HCT116 (cell line): ENCODE measurements at regions not wholly inside any gene's neighbourhood (a gene's known extent, or its start where the extent isn't known, plus 50 kb on each side); places are given as distances from the start of the nearest gene placed in this dataset.

ENCODE experiments used
- ATAC-seq: fragments of 200-7000 bp; cut with Tn5 transposase; 2 replicates; pipeline ENCODE4 v1.9.1; 2020; ENCODE audit warnings: mild to moderate bottlenecking, moderate library complexity
- BruUV-seq: library from RNA; stranded (reverse); fragments of 400-500 nt; replicated peaks from 2 replicates; lab custom pipeline; 2021; lab: Mats Ljungman, UMichigan
- CTCF ChIA-PET: fragments of 300-600 bp; sonication (Branson Sonifier 250); formaldehyde crosslinking; loops from one replicate; lab custom pipeline; 2021; ENCODE audit warnings: antibody characterized with exemption; lab: Charles Lee
- POLR2A ChIA-PET: fragments of 300-600, 350-600 bp; sonication (Branson Sonifier 250); formaldehyde crosslinking; loops from one replicate; lab custom pipeline; 2021; ENCODE audit warnings: antibody characterized with exemption; lab: Charles Lee
- RAD21 ChIA-PET, 2 experiments: fragments of 300-600 bp; sonication (Branson Sonifier 250); formaldehyde crosslinking; loops; one replicate each; lab custom pipeline; 2023; ENCODE audit warnings: low total read pairs in 2 of 2; ENCODE audit not compliant: uncharacterized antibody in 2 of 2, unreplicated experiment in 2 of 2, low non-redundant PET in 1 of 2; lab: Charles Lee
- DNase-seq: peaks from one replicate; pipeline ENCODE4 v3.0.0-alpha.2; 2010; ENCODE audit warnings: low read depth, low spot score
- H2AFZ ChIP-seq: fragments of 200-600 bp; shearing (Covaris generic), sonication (generic); 2 replicates; pipeline ENCODE4 v1.6.1; 2017; ENCODE audit warnings: low read depth, mixed run types, mixed read lengths, antibody characterized with exemption, low read length; ENCODE audit not compliant: poor library complexity, severe bottlenecking
- H3K27ac ChIP-seq: 2 replicates; pipeline ENCODE4 v1.5.1; 2012; ENCODE audit warnings: low read depth, low read length
- H3K27me3 ChIP-seq: fragments of 200-600 bp; sonication (generic); 2 replicates; pipeline ENCODE4 v1.6.1; 2016; ENCODE audit warnings: mixed run types, low read length, mixed read lengths; ENCODE audit not compliant: insufficient read depth
- H3K36me3 ChIP-seq, 2 experiments: fragments of 200-500 bp in 1 of 2; fragments of 200-600 bp in 1 of 2; sonication (Bioruptor generic) in 1 of 2; sonication (generic) in 1 of 2; 2 replicates each; pipeline versions ENCODE4 v1.5.1 to v1.6.1; 2014 to 2016; ENCODE audit warnings: low read length in 2 of 2, inconsistent platforms in 1 of 2, mixed read lengths in 1 of 2, mixed run types in 1 of 2; ENCODE audit not compliant: insufficient read depth in 2 of 2, control insufficient read depth in 1 of 2
- H3K4me1 ChIP-seq, 2 experiments: fragments of 200-600 bp in 1 of 2; sonication (generic) in 1 of 2; 2 replicates each; pipeline versions ENCODE4 v1.5.1 to v1.6.1; 2012 to 2017; ENCODE audit warnings: low read length in 2 of 2, inconsistent platforms in 1 of 2, mild to moderate bottlenecking in 1 of 2, mixed read lengths in 1 of 2, mixed run types in 1 of 2, moderate library complexity in 1 of 2; ENCODE audit not compliant: insufficient read depth in 2 of 2, control insufficient read depth in 1 of 2
- H3K4me2 ChIP-seq: fragments of 200-600 bp; sonication (generic); 2 replicates; pipeline ENCODE4 v1.6.1; 2017; ENCODE audit warnings: mixed run types, low read length, mixed read lengths
- H3K4me3 ChIP-seq, 2 experiments: fragments of 200-600 bp in 1 of 2; sonication (generic) in 1 of 2; replicated peaks in 1 of 2; 2 replicates each; pipeline ENCODE4 v1.5.1; 2011 to 2016; ENCODE audit warnings: low read length in 2 of 2, control low read depth in 1 of 2, low read depth in 1 of 2, mild to moderate bottlenecking in 1 of 2, mixed read lengths in 1 of 2, mixed run types in 1 of 2
- H3K79me2 ChIP-seq: fragments of 200-600 bp; sonication (generic); 2 replicates; pipeline ENCODE4 v1.6.1; 2017; ENCODE audit warnings: mild to moderate bottlenecking, mixed run types, low read length, moderate library complexity, mixed read lengths; ENCODE audit not compliant: insufficient read depth
- H3K9ac ChIP-seq: fragments of 200-600 bp; sonication (generic); 2 replicates; pipeline ENCODE4 v1.6.1; 2016; ENCODE audit warnings: low read length, mixed read lengths
- H3K9me2 ChIP-seq: fragments of 200-600 bp; sonication (generic), shearing (Covaris generic); 2 replicates; pipeline ENCODE4 v1.6.1; 2017; ENCODE audit warnings: mixed run types, mild to moderate bottlenecking, moderate library complexity; ENCODE audit not compliant: insufficient read depth
- H3K9me3 ChIP-seq, 2 experiments: fragments of 200-500 bp in 1 of 2; fragments of 200-600 bp in 1 of 2; sonication (Bioruptor generic) in 1 of 2; sonication (generic) in 1 of 2; 2 replicates each; pipeline ENCODE4 v1.6.1; 2014 to 2017; ENCODE audit warnings: low read length in 2 of 2, mixed read lengths in 2 of 2, inconsistent platforms in 1 of 2, low read depth in 1 of 2, mild to moderate bottlenecking in 1 of 2, mixed run types in 1 of 2, moderate library complexity in 1 of 2; ENCODE audit not compliant: control insufficient read depth in 1 of 2, insufficient read depth in 1 of 2
- H4K20me1 ChIP-seq: fragments of 200-600 bp; sonication (generic), shearing (Covaris generic); 2 replicates; pipeline ENCODE4 v1.6.1; 2017; ENCODE audit warnings: mixed run types, mild to moderate bottlenecking, moderate library complexity; ENCODE audit not compliant: insufficient read depth
- CEBPB ChIP-seq: IDR thresholded peaks from 2 replicates; pipeline ENCODE4 v1.6.1; 2012; ENCODE audit warnings: low read depth
- ELF1 ChIP-seq: IDR thresholded peaks from 2 replicates; pipeline ENCODE4 v1.6.1; 2012; ENCODE audit warnings: low read depth, borderline replicate concordance
- EZH2 ChIP-seq: fragments of 200-600 bp; sonication (generic); IDR thresholded peaks from 2 replicates; pipeline ENCODE4 v1.6.1; 2017; ENCODE audit warnings: antibody characterized with exemption, mixed run types
- JUND ChIP-seq: IDR thresholded peaks from 2 replicates; pipeline ENCODE4 v1.6.1; 2012
- POLR2A ChIP-seq: IDR thresholded peaks from 2 replicates; pipeline ENCODE4 v1.7.0; 2011; ENCODE audit warnings: borderline replicate concordance; ENCODE audit not compliant: insufficient read depth, insufficient read length; ENCODE audit errors: extremely low read depth
- RAD21 ChIP-seq: IDR thresholded peaks from 2 replicates; pipeline ENCODE4 v1.6.1; 2012; ENCODE audit warnings: low read depth, mild to moderate bottlenecking
- REST ChIP-seq: IDR thresholded peaks from 2 replicates; pipeline ENCODE4 v1.6.1; 2012; ENCODE audit warnings: low read depth
- SIN3A ChIP-seq: IDR thresholded peaks from 2 replicates; pipeline ENCODE4 v1.6.1; 2012; ENCODE audit warnings: low read depth
- TCF7L2 ChIP-seq: IDR thresholded peaks from 2 replicates; pipeline ENCODE4 v1.7.0; 2011; ENCODE audit warnings: borderline replicate concordance, inconsistent platforms; ENCODE audit not compliant: insufficient read depth, insufficient read length; ENCODE audit errors: extremely low read depth
- ZFX ChIP-seq: fragments of 450-650 bp; IDR thresholded peaks from 2 replicates; pipeline ENCODE4 v1.6.1; 2017
- intact Hi-C: fragments of 100-400 bp; cut with micrococcal nuclease; formaldehyde crosslinking; loops from 2 replicates; pipeline ENCODE4 v1.10.0; 2022

- TF ChIP-seq REST, result no peak
- TF ChIP-seq JUND, result no peak
Observed at GRCh38 chr6:140661691-140662090, 1287.2 kb upstream of the CITED2 start (continued).

GRCh38 chr6:140660295-140660694 lies 1285.8 kb upstream of the CITED2 start:
- Histone ChIP-seq H3K9ac (no peak overlapping the region), H3K4me2 (no peak overlapping the region), H3K9me3 (no peaks in the 10 kb centered on the region), H3K4me3 (no peak overlapping the region), H3K79me2 (no peaks in the 10 kb centered on the region), H4K20me1 (no peaks in the 10 kb centered on the region), H3K9me2 (no peaks in the 10 kb centered on the region), H3K4me1 (no peaks in the 10 kb centered on the region), H3K36me3 (no peaks in the 10 kb centered on the region), H3K27me3 (no peaks in the 10 kb centered on the region), H2AFZ (no peak overlapping the region), H3K27ac (no peak overlapping the region)
- ChIA-PET CTCF (no interaction called here), RAD21 (no interaction called here), POLR2A (no interaction called here)
- no TSS peak for BruUV-seq
- intact Hi-C loops, result no loop called here
- DNase-seq, result no peak
- TF ChIP-seq ELF1 (no peak), RAD21 (no peak), ZFX (no peak), CEBPB (no peak), JUND (no peak), TCF7L2 (no peak), EZH2 (no peak), POLR2A (no peak), SIN3A (no peak)
- ATAC-seq, result no peak
